ENCODE measurements at regions not wholly inside any gene's neighbourhood (a gene's known extent, or its start where the extent isn't known, plus 50 kb on each side); places are given as distances from the start of the nearest gene placed in this dataset.

DNA sequence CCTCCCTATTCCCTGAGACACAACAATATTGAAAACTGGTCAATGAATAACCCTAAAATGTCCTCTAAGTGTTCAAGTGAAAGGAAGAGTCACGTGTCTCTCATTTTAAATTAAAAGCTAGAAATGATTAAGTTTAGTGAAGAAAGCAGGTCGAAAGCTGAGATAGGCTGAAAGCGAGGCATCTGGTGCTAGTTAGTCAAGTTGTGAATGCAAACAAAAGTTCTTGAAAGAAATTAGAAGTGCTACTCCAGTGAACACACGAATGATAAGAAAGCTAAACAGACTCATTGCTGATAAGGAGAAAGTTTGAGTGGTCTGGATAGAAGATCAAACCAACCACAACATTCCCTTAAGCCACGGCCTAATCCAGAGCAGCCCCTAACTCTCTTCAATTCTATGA is 99.4 kb upstream of the ZNF507 start:
- no peak for DNase-seq
- H3K9me3 Mint-ChIP-seq = no peaks in the 10 kb centered on the region
- H3K36me3 Mint-ChIP-seq (ENCODE audit: low read depth) = no peaks in the 10 kb centered on the region
- no peak for TF ChIP-seq CTCF (IDR thresholded peaks at IDR 0.05)
- H3K4me3 Mint-ChIP-seq = no peak overlapping the region
- ChIA-PET POLR2A (interaction anchor here (0.7 kb wide), 1 partner anchor 9 kb away, joined by 3 read pairs; no protein-coding TSS in a partner anchor), CTCF (interaction anchor here (0.8 kb wide), 1 partner anchor 21 kb away, joined by 3 read pairs; no protein-coding TSS in a partner anchor)
- H3K4me1 Mint-ChIP-seq (ENCODE audit: low read depth) = no peaks in the 10 kb centered on the region
- no peak overlapping the region for H3K27ac Mint-ChIP-seq
- no peaks in the 10 kb centered on the region for H3K27me3 Mint-ChIP-seq
- intact Hi-C loops (cut with micrococcal nuclease) = no loop called here
- ATAC-seq = no peak

DNA sequence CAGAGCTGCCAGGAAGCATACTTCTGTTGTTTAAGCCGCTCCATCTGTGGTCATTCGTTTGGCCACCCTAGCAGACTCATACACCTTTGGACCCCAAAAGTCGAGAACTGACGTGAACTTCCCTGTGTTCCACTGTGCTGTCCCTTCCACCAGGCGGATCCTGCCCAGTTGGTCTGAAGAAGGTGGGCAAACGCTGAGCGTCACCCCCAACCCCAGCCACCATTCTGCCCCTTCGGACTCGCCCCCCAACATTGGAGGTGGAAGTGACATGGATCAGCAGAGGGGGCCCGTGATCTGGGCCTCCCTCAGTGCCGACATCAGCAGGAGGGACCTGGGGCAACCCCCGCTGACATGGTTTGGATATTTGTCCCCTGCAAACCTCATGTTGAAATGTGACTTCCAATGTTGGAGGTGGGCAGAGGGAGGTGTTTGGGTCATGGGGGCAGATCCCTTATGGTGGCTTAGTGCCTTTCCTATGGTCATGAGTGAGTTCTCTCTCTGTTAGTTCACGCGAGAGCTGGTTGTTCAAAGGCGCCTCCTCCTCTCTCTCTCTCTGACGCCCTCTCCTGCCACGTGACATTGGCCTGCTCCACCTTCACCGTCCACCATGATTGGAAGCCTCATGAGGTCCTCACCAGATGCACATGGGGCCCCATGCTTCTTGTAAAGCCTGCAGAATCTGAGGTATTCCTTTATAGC is 93.6 kb upstream of the ZNF507 start:
- POLR2A ChIA-PET = no interaction called here
- H3K27ac Mint-ChIP-seq = no peak overlapping the region
- CTCF ChIA-PET = no interaction called here
- ATAC-seq = no peak
- H3K9me3 Mint-ChIP-seq = no peaks in the 10 kb centered on the region
- DNase-seq = no peak
- no peaks in the 10 kb centered on the region for H3K27me3 Mint-ChIP-seq
- no peaks in the 10 kb centered on the region for H3K4me1 Mint-ChIP-seq (ENCODE audit: low read depth)
- H3K4me3 Mint-ChIP-seq = no peak overlapping the region
- H3K36me3 Mint-ChIP-seq (ENCODE audit: low read depth) = no peaks in the 10 kb centered on the region
- intact Hi-C loops (cut with micrococcal nuclease) = no loop called here
- TF ChIP-seq CTCF (IDR thresholded peaks at IDR 0.05) = no peak

DNA sequence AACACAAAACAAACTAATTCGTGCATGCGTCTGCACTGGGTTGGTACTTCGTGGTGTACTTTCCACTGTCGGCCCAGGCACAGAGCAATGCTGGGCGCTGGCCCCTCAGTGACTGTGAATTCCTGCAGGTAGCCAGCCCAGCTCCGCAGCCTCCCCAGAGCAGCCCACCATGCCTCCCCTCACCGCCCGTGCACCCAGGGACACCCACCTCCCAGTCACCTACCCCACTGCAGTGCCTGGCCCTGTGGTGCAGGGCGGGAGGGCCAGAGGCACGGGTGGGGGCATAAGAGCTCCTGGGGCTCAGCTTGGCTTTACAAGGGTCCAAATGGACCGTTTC is 93.1 kb upstream of the ZNF507 start:
- POLR2A ChIA-PET = no interaction called here
- TF ChIP-seq CTCF (IDR thresholded peaks at IDR 0.05) = no peak
- Mint-ChIP-seq H3K4me3 (no peak overlapping the region), H3K36me3 (ENCODE audit: low read depth) (no peaks in the 10 kb centered on the region), H3K4me1 (ENCODE audit: low read depth) (no peaks in the 10 kb centered on the region), H3K27ac (no peak overlapping the region), H3K9me3 (no peaks in the 10 kb centered on the region), H3K27me3 (no peaks in the 10 kb centered on the region)
- intact Hi-C loops (cut with micrococcal nuclease) = no loop called here
- DNase-seq = no peak
- CTCF ChIA-PET = no interaction called here
- ATAC-seq = no peak

DNA sequence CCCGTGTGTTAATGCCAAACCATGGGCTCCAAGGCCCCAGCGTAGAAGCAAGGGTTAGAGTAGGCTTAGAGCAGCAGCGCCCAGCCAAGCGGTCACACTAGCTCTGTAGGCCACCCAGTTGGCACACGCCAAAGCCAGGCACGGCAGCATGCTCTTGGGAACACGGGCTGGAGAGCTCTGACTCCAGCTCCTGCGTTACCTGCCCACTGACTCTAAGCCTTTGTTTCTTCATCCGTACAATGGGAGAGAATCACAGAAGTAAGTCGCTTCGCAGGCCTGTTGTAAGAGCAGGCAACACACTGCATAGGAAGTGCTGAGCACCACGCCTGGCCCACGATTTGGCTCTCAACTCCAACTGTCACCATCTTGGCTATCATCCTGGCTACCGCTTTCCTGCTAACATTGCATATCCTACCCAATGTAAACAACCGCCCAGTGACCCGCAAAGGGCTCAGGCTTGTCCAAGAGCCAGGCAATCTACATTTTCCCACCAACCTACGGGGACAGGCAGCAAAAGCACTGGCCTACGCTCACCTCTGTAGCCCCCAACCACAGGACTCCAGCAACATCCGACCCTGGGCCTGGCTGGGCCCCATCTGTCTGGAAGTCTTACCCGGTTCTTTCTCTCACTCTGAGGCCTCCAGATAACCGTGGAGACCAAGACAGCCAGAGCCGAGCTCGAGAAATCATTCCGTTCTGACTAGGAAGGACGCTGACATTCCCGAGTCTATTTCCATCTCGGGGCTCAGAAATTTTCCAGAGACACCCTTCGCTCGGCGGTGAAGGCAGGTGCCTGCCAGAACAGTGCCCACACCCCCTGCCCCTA is 91.5 kb upstream of the ZNF507 start:
- H3K27me3 Mint-ChIP-seq = no peaks in the 10 kb centered on the region
- H3K4me1 Mint-ChIP-seq (ENCODE audit: low read depth) = no peaks in the 10 kb centered on the region
- no peaks in the 10 kb centered on the region for H3K9me3 Mint-ChIP-seq
- DNase-seq (no peak), ATAC-seq (no peak)
- no peaks in the 10 kb centered on the region for H3K36me3 Mint-ChIP-seq (ENCODE audit: low read depth)
- H3K27ac Mint-ChIP-seq = no peak overlapping the region
- H3K4me3 Mint-ChIP-seq = no peak overlapping the region
- CTCF ChIA-PET = no interaction called here
- TF ChIP-seq CTCF (IDR thresholded peaks at IDR 0.05) = no peak
- POLR2A ChIA-PET = no interaction called here
- intact Hi-C loops (cut with micrococcal nuclease) = no loop called here

DNA sequence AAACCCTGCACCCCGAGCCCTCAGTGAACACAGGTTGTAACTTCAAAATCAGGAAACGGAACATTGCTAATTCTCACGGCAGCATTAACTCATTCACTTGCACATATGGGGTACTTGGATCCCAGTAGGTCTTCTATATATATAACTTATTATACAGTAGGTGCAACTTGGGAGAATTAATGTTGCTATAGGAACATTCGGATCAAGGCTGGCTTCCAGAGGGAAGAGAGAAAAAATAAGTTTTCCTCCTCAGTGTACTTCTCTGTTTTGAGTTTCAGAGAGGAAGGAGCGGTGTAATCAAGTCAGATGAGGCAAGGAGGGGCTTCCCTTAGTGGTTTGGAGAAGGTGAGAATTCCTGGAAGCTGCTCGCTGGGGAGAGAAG is 90.9 kb upstream of the ZNF507 start:
- Mint-ChIP-seq H3K4me3 (no peak overlapping the region), H3K36me3 (ENCODE audit: low read depth) (no peaks in the 10 kb centered on the region), H3K27ac (no peak overlapping the region)

More for the DNA sequence above, 90.9 kb upstream of the ZNF507 start:
- intact Hi-C loops (cut with micrococcal nuclease) = no loop called here
- DNase-seq (no peak), ATAC-seq (no peak)
- H3K9me3 Mint-ChIP-seq = no peaks in the 10 kb centered on the region
- CTCF ChIA-PET = no interaction called here
- TF ChIP-seq CTCF (IDR thresholded peaks at IDR 0.05) = no peak
- H3K4me1 Mint-ChIP-seq (ENCODE audit: low read depth) = no peaks in the 10 kb centered on the region
- POLR2A ChIA-PET = no interaction called here
- H3K27me3 Mint-ChIP-seq = no peaks in the 10 kb centered on the region
